ENCODE measurements at regions not wholly inside any gene's neighbourhood (a gene's known extent, or its start where the extent isn't known, plus 50 kb on each side); places are given as distances from the start of the nearest gene placed in this dataset.

GRCh38 chr10:33665501-33665900 is 331.0 kb upstream of the NRP1 start:
- Histone ChIP-seq H3K36me3 (ENCODE audit: insufficient read depth, insufficient read length, low read length) (no peaks in the 10 kb centered on the region), H3K9me3 (ENCODE audit: insufficient read depth, low read length) (peaks cover 11% of the 10 kb centered on the region; the same call in 1 of the 2 replicates), H3K4me3 (ENCODE audit: insufficient read length, low read depth) (no peak overlapping the region), H3K27me3 (ENCODE audit: insufficient read depth, insufficient read length) (no peaks in the 10 kb centered on the region), H3K4me1 (ENCODE audit: insufficient read depth, insufficient read length) (no peaks in the 10 kb centered on the region), H3K9ac (ENCODE audit: insufficient read length, low read depth) (no peak overlapping the region)
- no peak for DNase-seq (ENCODE audit: low read depth, low spot score)
- no peak for TF ChIP-seq YY1 (IDR thresholded peaks at IDR 0.05; ENCODE audit: insufficient read depth, insufficient read length)
- no peak for TF ChIP-seq SUZ12 (IDR thresholded peaks at IDR 0.05; ENCODE audit: extremely low read depth, insufficient read depth, insufficient read length)
- TF ChIP-seq ZNF274 (IDR thresholded peaks at IDR 0.05; ENCODE audit: low read depth, low read length) = no peak

GRCh38 chr10:33664070-33664469 is 329.6 kb upstream of the NRP1 start:
- TF ChIP-seq YY1 (IDR thresholded peaks at IDR 0.05; ENCODE audit: insufficient read depth, insufficient read length) (no peak), ZNF274 (IDR thresholded peaks at IDR 0.05; ENCODE audit: low read depth, low read length) (no peak), SUZ12 (IDR thresholded peaks at IDR 0.05; ENCODE audit: extremely low read depth, insufficient read depth, insufficient read length) (no peak)
- H3K27me3 ChIP-seq (ENCODE audit: insufficient read depth, insufficient read length) = no peaks in the 10 kb centered on the region
- H3K9me3 ChIP-seq (ENCODE audit: insufficient read depth, low read length) = peaks cover 11% of the 10 kb centered on the region; the same call in 1 of the 2 replicates

GRCh38 chr10:33661580-33662336 is 327.3 kb upstream of the NRP1 start:
- no peaks in the 10 kb centered on the region for H3K4me1 ChIP-seq (ENCODE audit: insufficient read depth, insufficient read length)
- peaks cover 11% of the 10 kb centered on the region; the same call in 1 of the 2 replicates for H3K9me3 ChIP-seq (ENCODE audit: insufficient read depth, low read length)
- no peaks in the 10 kb centered on the region for H3K36me3 ChIP-seq (ENCODE audit: insufficient read depth, insufficient read length, low read length)
- no peak overlapping the region for H3K4me3 ChIP-seq (ENCODE audit: insufficient read length, low read depth)
- TF ChIP-seq SUZ12 (IDR thresholded peaks at IDR 0.05; ENCODE audit: extremely low read depth, insufficient read depth, insufficient read length) (no peak), YY1 (IDR thresholded peaks at IDR 0.05; ENCODE audit: insufficient read depth, insufficient read length) (no peak), ZNF274 (IDR thresholded peaks at IDR 0.05; ENCODE audit: low read depth, low read length) (no peak)
- no peak for DNase-seq (ENCODE audit: low read depth, low spot score)
- no peak overlapping the region for H3K9ac ChIP-seq (ENCODE audit: insufficient read length, low read depth)
- H3K27me3 ChIP-seq (ENCODE audit: insufficient read depth, insufficient read length) = no peaks in the 10 kb centered on the region

More at GRCh38 chr10:33664070-33664469, 329.6 kb upstream of the NRP1 start:
- H3K9ac ChIP-seq (ENCODE audit: insufficient read length, low read depth) = no peak overlapping the region
- DNase-seq (ENCODE audit: low read depth, low spot score) = no peak
- no peaks in the 10 kb centered on the region for H3K4me1 ChIP-seq (ENCODE audit: insufficient read depth, insufficient read length)
- H3K36me3 ChIP-seq (ENCODE audit: insufficient read depth, insufficient read length, low read length) = no peaks in the 10 kb centered on the region
- H3K4me3 ChIP-seq (ENCODE audit: insufficient read length, low read depth) = no peak overlapping the region

GRCh38 chr10:33660329-33660728 is 325.9 kb upstream of the NRP1 start:
- Histone ChIP-seq H3K4me1 (ENCODE audit: insufficient read depth, insufficient read length) (no peaks in the 10 kb centered on the region), H3K4me3 (ENCODE audit: insufficient read length, low read depth) (no peak overlapping the region), H3K9me3 (ENCODE audit: insufficient read depth, low read length) (peaks cover 11% of the 10 kb centered on the region; the same call in 1 of the 2 replicates), H3K27me3 (ENCODE audit: insufficient read depth, insufficient read length) (no peaks in the 10 kb centered on the region), H3K36me3 (ENCODE audit: insufficient read depth, insufficient read length, low read length) (no peaks in the 10 kb centered on the region), H3K9ac (ENCODE audit: insufficient read length, low read depth) (no peak overlapping the region)
- DNase-seq (ENCODE audit: low read depth, low spot score) = no peak
- TF ChIP-seq YY1 (IDR thresholded peaks at IDR 0.05; ENCODE audit: insufficient read depth, insufficient read length) = no peak
- no peak for TF ChIP-seq SUZ12 (IDR thresholded peaks at IDR 0.05; ENCODE audit: extremely low read depth, insufficient read depth, insufficient read length)
- no peak for TF ChIP-seq ZNF274 (IDR thresholded peaks at IDR 0.05; ENCODE audit: low read depth, low read length)

- no peak for DNase-seq (ENCODE audit: low read depth, low spot score)
- no peak for TF ChIP-seq ZNF274 (IDR thresholded peaks at IDR 0.05; ENCODE audit: low read depth, low read length)
- no peak for TF ChIP-seq SUZ12 (IDR thresholded peaks at IDR 0.05; ENCODE audit: extremely low read depth, insufficient read depth, insufficient read length)
- no peak for TF ChIP-seq YY1 (IDR thresholded peaks at IDR 0.05; ENCODE audit: insufficient read depth, insufficient read length)
- peaks cover 7% of the 10 kb centered on the region for H3K9me3 ChIP-seq (ENCODE audit: insufficient read depth, low read length)
- H3K27me3 ChIP-seq (ENCODE audit: insufficient read depth, insufficient read length) = no peaks in the 10 kb centered on the region
- H3K4me1 ChIP-seq (ENCODE audit: insufficient read depth, insufficient read length) = no peaks in the 10 kb centered on the region
- no peak overlapping the region for H3K9ac ChIP-seq (ENCODE audit: insufficient read length, low read depth)
- H3K36me3 ChIP-seq (ENCODE audit: insufficient read depth, insufficient read length, low read length) = no peaks in the 10 kb centered on the region
- H3K4me3 ChIP-seq (ENCODE audit: insufficient read length, low read depth) = no peak overlapping the region
These were observed 323.4 kb upstream of the NRP1 start for GRCh38 chr10:33657913-33658312.

GRCh38 chr10:33657154-33657908 is 322.9 kb upstream of the NRP1 start:
- no peaks in the 10 kb centered on the region for H3K36me3 ChIP-seq (ENCODE audit: insufficient read depth, insufficient read length, low read length)
- H3K9me3 ChIP-seq (ENCODE audit: insufficient read depth, low read length) = peaks cover 13% of the 10 kb centered on the region
- no peak for DNase-seq (ENCODE audit: low read depth, low spot score)
- no peak overlapping the region for H3K4me3 ChIP-seq (ENCODE audit: insufficient read length, low read depth)
- H3K4me1 ChIP-seq (ENCODE audit: insufficient read depth, insufficient read length) = no peaks in the 10 kb centered on the region
- H3K27me3 ChIP-seq (ENCODE audit: insufficient read depth, insufficient read length) = no peaks in the 10 kb centered on the region
- H3K9ac ChIP-seq (ENCODE audit: insufficient read length, low read depth) = no peak overlapping the region
- no peak for TF ChIP-seq SUZ12 (IDR thresholded peaks at IDR 0.05; ENCODE audit: extremely low read depth, insufficient read depth, insufficient read length)
- TF ChIP-seq YY1 (IDR thresholded peaks at IDR 0.05; ENCODE audit: insufficient read depth, insufficient read length) = no peak
- no peak for TF ChIP-seq ZNF274 (IDR thresholded peaks at IDR 0.05; ENCODE audit: low read depth, low read length)

GRCh38 chr10:33655921-33656320 is 321.5 kb upstream of the NRP1 start:
- no peaks in the 10 kb centered on the region for H3K36me3 ChIP-seq (ENCODE audit: insufficient read depth, insufficient read length, low read length)
- no peak overlapping the region for H3K9ac ChIP-seq (ENCODE audit: insufficient read length, low read depth)
- no peaks in the 10 kb centered on the region for H3K4me1 ChIP-seq (ENCODE audit: insufficient read depth, insufficient read length)
- peaks cover 14% of the 10 kb centered on the region for H3K9me3 ChIP-seq (ENCODE audit: insufficient read depth, low read length)
- H3K4me3 ChIP-seq (ENCODE audit: insufficient read length, low read depth) = no peak overlapping the region
- no peak for TF ChIP-seq ZNF274 (IDR thresholded peaks at IDR 0.05; ENCODE audit: low read depth, low read length)
- no peak for DNase-seq (ENCODE audit: low read depth, low spot score)
- H3K27me3 ChIP-seq (ENCODE audit: insufficient read depth, insufficient read length) = no peaks in the 10 kb centered on the region

All from NT2/D1 (cell line).